ENCODE measurements at regions not wholly inside any gene's neighbourhood (a gene's known extent, or its start where the extent isn't known, plus 50 kb on each side); places are given as distances from the start of the nearest gene placed in this dataset.

DNA sequence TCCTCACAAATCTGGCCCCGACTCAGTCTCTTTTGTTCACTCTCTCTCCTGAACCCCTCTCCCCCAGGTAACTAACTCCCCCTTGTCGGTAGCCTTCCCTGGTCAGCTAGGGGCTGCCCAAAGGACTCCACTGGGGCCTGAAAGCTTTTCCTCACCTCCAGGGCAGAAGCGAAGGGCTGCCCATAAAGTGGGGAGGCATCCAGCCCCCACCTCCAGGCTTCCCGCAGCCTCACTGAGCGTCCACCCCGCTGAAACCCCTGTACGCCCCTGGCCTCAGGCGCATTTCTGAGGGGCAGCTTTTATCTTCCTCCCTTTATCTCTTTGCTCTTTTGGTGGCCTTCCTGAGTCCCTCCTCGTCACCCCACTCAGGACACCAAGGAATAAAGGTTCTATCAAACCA, 249.3 kb downstream of the CYP26B1 start:
- H3K4me2 ChIP-seq (ENCODE audit: insufficient read depth in 1 of 2, low read depth in 2 of 2, low read length in 2 of 2): no peak overlapping the region
- 79% methylated on average over 9 of the region's 9 CpGs; no CpG with 5 or more reads in 1 of the 2 experiments for WGBS, 2 experiments (ENCODE audit: extremely low coverage in 1 of 2, insufficient coverage in 1 of 2, insufficient read length in 1 of 2, insufficient replicate concordance in 2 of 2, low coverage in 1 of 2, low lambda C conversion rate in 2 of 2, missing lambda C conversion rate in 1 of 2)
- no peak overlapping the region for H3K23ac ChIP-seq (ENCODE audit: insufficient read length)
- H2AFZ ChIP-seq (ENCODE audit: low read length): no peak overlapping the region
- no peak overlapping the region for H2BK20ac ChIP-seq (ENCODE audit: low read length)
- H3K4ac ChIP-seq (replicated peaks; ENCODE audit: insufficient read length, low read depth, low read length): no peak overlapping the region
- H4K91ac ChIP-seq (replicated peaks; ENCODE audit: insufficient read length, low read length): no peak overlapping the region
- H3K4me1 ChIP-seq (replicated peaks in 1 of 4; ENCODE audit: control insufficient read depth in 3 of 4, insufficient read depth in 4 of 4, low read length in 3 of 4): no peaks in the 10 kb centered on the region; a peak in 1 of 7 replicates
- H2BK5ac ChIP-seq (ENCODE audit: low read depth, low read length): no peak overlapping the region
- H3K27ac ChIP-seq (ENCODE audit: low read depth, low read length): no peak overlapping the region
- H3K79me2 ChIP-seq (ENCODE audit: control insufficient read depth in 1 of 2, insufficient read depth in 2 of 2, low read length in 2 of 2): no peaks in the 10 kb centered on the region
- no peak overlapping the region for H3K9ac ChIP-seq (replicated peaks in 1 of 4; ENCODE audit: extremely low read depth in 1 of 4, low read depth in 3 of 4, low read length in 3 of 4)
- no peaks in the 10 kb centered on the region for H3K23me2 ChIP-seq (ENCODE audit: low read depth, low read length)
- FAIRE-seq (no peak), DNase-seq (ENCODE audit: low read depth in 1 of 2, low spot score in 2 of 2) (peak in 1 of 2 experiments; percentile 31)
- H4K8ac ChIP-seq (ENCODE audit: extremely low read depth, insufficient read depth, low read length): no peak overlapping the region
- no peak overlapping the region for H3K4me3 ChIP-seq (ENCODE audit: extremely low read depth in 1 of 4, insufficient read depth in 2 of 4, low read depth in 3 of 4, low read length in 4 of 4)
- no peak overlapping the region for H2BK120ac ChIP-seq (replicated peaks; ENCODE audit: low read depth, low read length)
- ChIA-PET POLR2A (ENCODE audit: partially characterized antibody) (no interaction called here), CTCF (ENCODE audit: partially characterized antibody) (interaction anchor here (1.2 to 1.5 kb wide), 3 partner anchors 25 to 96 kb away, joined by 4 to 6 read pairs (median 6); no protein-coding TSS in a partner anchor)
- no peaks in the 10 kb centered on the region for H3K9me3 ChIP-seq (ENCODE audit: insufficient read depth in 2 of 2, low read depth in 1 of 2, low read length in 1 of 2)
- H2BK12ac ChIP-seq (ENCODE audit: low read depth, low read length): no peak overlapping the region
- H2AK5ac ChIP-seq (ENCODE audit: low read depth, low read length): no peak overlapping the region
- no peaks in the 10 kb centered on the region for H4K20me1 ChIP-seq (replicated peaks in 1 of 2; ENCODE audit: control insufficient read depth in 1 of 2, insufficient read depth in 2 of 2, low read length in 2 of 2)
- H3K27me3 ChIP-seq (replicated peaks in 1 of 4; ENCODE audit: control insufficient read depth in 3 of 4, extremely low read depth in 1 of 4, insufficient read depth in 3 of 4, low read length in 3 of 4): no peaks in the 10 kb centered on the region; a peak in 1 of 7 replicates
- H2BK15ac ChIP-seq (ENCODE audit: low read length): no peak overlapping the region
- H3K14ac ChIP-seq (ENCODE audit: insufficient read length): no peak overlapping the region
- no peak overlapping the region for H3K56ac ChIP-seq (replicated peaks; ENCODE audit: insufficient read length, low read depth, low read length)
- H3K18ac ChIP-seq (ENCODE audit: extremely low read depth, low read length): no peak overlapping the region
- H3K79me1 ChIP-seq (ENCODE audit: low read depth, low read length): no peaks in the 10 kb centered on the region
- H4K5ac ChIP-seq (ENCODE audit: insufficient read length, low read depth, low read length): no peak overlapping the region
- no peaks in the 10 kb centered on the region for H3K36me3 ChIP-seq (ENCODE audit: control insufficient read depth in 2 of 4, insufficient read depth in 4 of 4, low read length in 3 of 4)
- TF ChIP-seq PHF8 (conservative IDR thresholded peaks at IDR 0.05; ENCODE audit: low read depth, low read length): no peak
- no peak for TF ChIP-seq CTBP2 (IDR thresholded peaks at IDR 0.05; ENCODE audit: borderline replicate concordance, insufficient read depth, insufficient read length, low read length)
- no peak for TF ChIP-seq CEBPB (IDR thresholded peaks at IDR 0.05; ENCODE audit: low read depth, low read length)
- TF ChIP-seq JUN (IDR thresholded peaks at IDR 0.05; ENCODE audit: low read depth, low read length): no peak
- TF ChIP-seq TEAD4 (IDR thresholded peaks at IDR 0.05; ENCODE audit: low read depth, low read length): no peak
- no peak for TF ChIP-seq TCF12 (IDR thresholded peaks at IDR 0.05; ENCODE audit: low read depth, low read length)
- TF ChIP-seq TAF1 (IDR thresholded peaks at IDR 0.05; ENCODE audit: low read depth, low read length): no peak
- TF ChIP-seq ASH2L (IDR thresholded peaks at IDR 0.05; ENCODE audit: low read length): no peak
- TF ChIP-seq E2F6 (IDR thresholded peaks at IDR 0.05): no peak
- TF ChIP-seq RAD21 (IDR thresholded peaks at IDR 0.05 in 1 of 2, conservative IDR thresholded peaks at IDR 0.05 in 1 of 2; ENCODE audit: low read depth in 2 of 2, low read length in 2 of 2): no peak
- TF ChIP-seq TAF7 (optimal IDR thresholded peaks at IDR 0.05; ENCODE audit: borderline replicate concordance, low read depth, low read length): no peak
- no peak for TF ChIP-seq CREB1 (IDR thresholded peaks at IDR 0.05)
- TF ChIP-seq SIRT6 (IDR thresholded peaks at IDR 0.05; ENCODE audit: low read length): no peak
- TF ChIP-seq EGR1 (IDR thresholded peaks at IDR 0.05; ENCODE audit: borderline replicate concordance, low read depth, low read length): no peak
- TF ChIP-seq CBX5 (IDR thresholded peaks at IDR 0.05; ENCODE audit: low read depth, low read length): no peak
